ENCODE measurements at regions not wholly inside any gene's neighbourhood (a gene's known extent, or its start where the extent isn't known, plus 50 kb on each side); places are given as distances from the start of the nearest gene placed in this dataset.

DNA sequence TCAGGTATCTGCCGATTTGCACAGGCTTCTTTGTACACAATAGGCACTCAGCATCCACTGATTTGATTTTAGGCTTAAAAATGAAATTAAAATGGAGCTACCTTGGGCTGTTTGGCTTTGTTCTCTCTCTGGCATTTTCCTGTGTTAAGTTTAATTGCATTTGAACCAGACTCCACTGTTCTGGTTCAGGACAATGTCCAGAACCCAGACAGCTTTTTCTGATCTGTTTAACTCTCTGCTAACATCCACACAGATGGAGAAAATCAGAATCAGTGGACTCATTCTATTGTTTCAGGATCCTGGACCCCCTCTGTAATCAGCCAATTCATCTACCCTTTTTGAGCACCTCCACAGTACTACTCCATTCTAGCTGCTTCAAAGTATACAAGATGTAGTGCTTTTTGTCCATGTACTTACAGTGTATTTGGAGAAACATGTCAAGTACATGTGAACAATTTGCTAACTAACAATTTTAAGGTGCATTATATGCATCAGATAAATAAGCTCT, 248.1 kb downstream of the PTBP2 start:
- H3K27ac Mint-ChIP-seq = no peak overlapping the region
- intact Hi-C loops (cut with micrococcal nuclease) = no loop called here
- H3K27ac ChIP-seq (ENCODE audit: low read length in 2 of 2) = no peak overlapping the region

GRCh38 chr1:96971439-96971838, 249.9 kb downstream of the PTBP2 start:
- Histone ChIP-seq H3K4me1 (ENCODE audit: control insufficient read depth in 2 of 2, insufficient read depth in 2 of 2, low read length in 2 of 2) (no peaks in the 10 kb centered on the region), H2AFZ (ENCODE audit: insufficient read depth, low read depth, low read length, poor library complexity, severe bottlenecking) (no peak overlapping the region), H3K27ac (ENCODE audit: low read length in 2 of 2) (no peak overlapping the region), H3K4me3 (ENCODE audit: control extremely low read depth in 1 of 5, extremely low read depth in 1 of 5, insufficient read depth in 1 of 5, low read depth in 2 of 5, low read length in 4 of 5) (no peak overlapping the region), H3K36me3 (replicated peaks in 1 of 2; ENCODE audit: control extremely low read depth in 1 of 2, control insufficient read depth in 1 of 2, extremely low read depth in 1 of 2, insufficient read depth in 2 of 2, low read length in 1 of 2) (no peaks in the 10 kb centered on the region), H3K79me2 (ENCODE audit: control insufficient read depth, insufficient read depth, low read length) (no peaks in the 10 kb centered on the region), H3K9ac (ENCODE audit: low read length) (no peak overlapping the region), H3K4me2 (replicated peaks; ENCODE audit: low read depth, low read length, poor library complexity, severe bottlenecking) (no peak overlapping the region), H3K27me3 (replicated peaks in 1 of 4; ENCODE audit: control extremely low read depth in 1 of 4, control insufficient read depth in 3 of 4, insufficient read depth in 4 of 4, low read length in 3 of 4) (peaks cover 0 to 4% (median 3%) of the 10 kb centered on the region in 4 experiments), H3K9me3 (ENCODE audit: control extremely low read depth in 1 of 3, control insufficient read depth in 2 of 3, insufficient read depth in 1 of 3, low read length in 2 of 3) (no peaks in the 10 kb centered on the region), H4K20me1 (ENCODE audit: control insufficient read depth, insufficient read depth, low read length, poor library complexity, severe bottlenecking) (no peaks in the 10 kb centered on the region)
- intact Hi-C loops (cut with micrococcal nuclease) = no loop called here
- WGBS (ENCODE audit: insufficient coverage) = no CpG with 5 or more reads among the region's 2 CpGs
- Mint-ChIP-seq H3K9me3 (ENCODE audit: insufficient read depth) (peaks cover under 1% of the 10 kb centered on the region), H3K27me3 (peaks cover 22% of the 10 kb centered on the region), H3K4me1 (no peaks in the 10 kb centered on the region), H3K27ac (no peak overlapping the region), H3K4me3 (no peak overlapping the region)
- TF ChIP-seq EZH2 (IDR thresholded peaks at IDR 0.05; ENCODE audit: borderline replicate concordance, insufficient read depth, low read depth, low read length, poor library complexity, severe bottlenecking) = no peak
- TF ChIP-seq, protein P1, sequence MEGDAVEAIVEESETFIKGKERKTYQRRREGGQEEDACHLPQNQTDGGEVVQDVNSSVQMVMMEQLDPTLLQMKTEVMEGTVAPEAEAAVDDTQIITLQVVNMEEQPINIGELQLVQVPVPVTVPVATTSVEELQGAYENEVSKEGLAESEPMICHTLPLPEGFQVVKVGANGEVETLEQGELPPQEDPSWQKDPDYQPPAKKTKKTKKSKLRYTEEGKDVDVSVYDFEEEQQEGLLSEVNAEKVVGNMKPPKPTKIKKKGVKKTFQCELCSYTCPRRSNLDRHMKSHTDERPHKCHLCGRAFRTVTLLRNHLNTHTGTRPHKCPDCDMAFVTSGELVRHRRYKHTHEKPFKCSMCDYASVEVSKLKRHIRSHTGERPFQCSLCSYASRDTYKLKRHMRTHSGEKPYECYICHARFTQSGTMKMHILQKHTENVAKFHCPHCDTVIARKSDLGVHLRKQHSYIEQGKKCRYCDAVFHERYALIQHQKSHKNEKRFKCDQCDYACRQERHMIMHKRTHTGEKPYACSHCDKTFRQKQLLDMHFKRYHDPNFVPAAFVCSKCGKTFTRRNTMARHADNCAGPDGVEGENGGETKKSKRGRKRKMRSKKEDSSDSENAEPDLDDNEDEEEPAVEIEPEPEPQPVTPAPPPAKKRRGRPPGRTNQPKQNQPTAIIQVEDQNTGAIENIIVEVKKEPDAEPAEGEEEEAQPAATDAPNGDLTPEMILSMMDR (IDR thresholded peaks at IDR 0.05) = no peak
- ATAC-seq (ENCODE audit: low read depth) (no peak), DNase-seq (no peak)
- POLR2A ChIA-PET = no interaction called here
- CTCF ChIA-PET = no interaction called here

More for the DNA sequence above, 248.1 kb downstream of the PTBP2 start:
- TF ChIP-seq, protein P1 (IDR thresholded peaks at IDR 0.05) = no peak
- TF ChIP-seq EZH2 (IDR thresholded peaks at IDR 0.05; ENCODE audit: borderline replicate concordance, insufficient read depth, low read depth, low read length, poor library complexity, severe bottlenecking) = no peak
- no peak overlapping the region for H3K9ac ChIP-seq (ENCODE audit: low read length)
- ChIA-PET POLR2A (no interaction called here), CTCF (interaction anchor here (1.2 to 1.7 kb wide), 3 partner anchors 10 to 1084 kb away, joined by 3 to 6 read pairs (median 5); no protein-coding TSS in a partner anchor)
- H3K9me3 Mint-ChIP-seq (ENCODE audit: insufficient read depth) = no peaks in the 10 kb centered on the region
- H3K4me2 ChIP-seq (replicated peaks; ENCODE audit: low read depth, low read length, poor library complexity, severe bottlenecking) = no peak overlapping the region
- peaks cover 0 to 4% (median 3%) of the 10 kb centered on the region in 4 experiments for H3K27me3 ChIP-seq (replicated peaks in 1 of 4; ENCODE audit: control extremely low read depth in 1 of 4, control insufficient read depth in 3 of 4, insufficient read depth in 4 of 4, low read length in 3 of 4)
- no peaks in the 10 kb centered on the region for H3K4me1 Mint-ChIP-seq
- H3K36me3 ChIP-seq (replicated peaks in 1 of 2; ENCODE audit: control extremely low read depth in 1 of 2, control insufficient read depth in 1 of 2, extremely low read depth in 1 of 2, insufficient read depth in 2 of 2, low read length in 1 of 2) = no peaks in the 10 kb centered on the region
- no peak overlapping the region for H3K4me3 ChIP-seq (ENCODE audit: control extremely low read depth in 1 of 5, extremely low read depth in 1 of 5, insufficient read depth in 1 of 5, low read depth in 2 of 5, low read length in 4 of 5)
- H3K9me3 ChIP-seq (ENCODE audit: control extremely low read depth in 1 of 3, control insufficient read depth in 2 of 3, insufficient read depth in 1 of 3, low read length in 2 of 3) = no peaks in the 10 kb centered on the region
- no peak overlapping the region for H2AFZ ChIP-seq (ENCODE audit: insufficient read depth, low read depth, low read length, poor library complexity, severe bottlenecking)
- no peaks in the 10 kb centered on the region for H3K4me1 ChIP-seq (ENCODE audit: control insufficient read depth in 2 of 2, insufficient read depth in 2 of 2, low read length in 2 of 2)
- H3K27me3 Mint-ChIP-seq = peaks cover 24% of the 10 kb centered on the region
- ATAC-seq (ENCODE audit: low read depth) (no peak), DNase-seq (no peak)
- H3K4me3 Mint-ChIP-seq = no peak overlapping the region
- WGBS (ENCODE audit: insufficient coverage) = no CpG with 5 or more reads among the region's 1 CpG
- no peaks in the 10 kb centered on the region for H3K79me2 ChIP-seq (ENCODE audit: control insufficient read depth, insufficient read depth, low read length)
- H4K20me1 ChIP-seq (ENCODE audit: control insufficient read depth, insufficient read depth, low read length, poor library complexity, severe bottlenecking) = no peaks in the 10 kb centered on the region

All from B cell (primary cell).